Left forelimb (tissue), 1 donor: ENCODE measurements at regions not wholly inside any gene's neighbourhood (a gene's known extent, or its start where the extent isn't known, plus 50 kb on each side); places are given as distances from the start of the nearest gene placed in this dataset.

Experiments
- DNase-seq: peaks from one replicate; pipeline ENCODE4 v3.0.0-alpha.2; 2018; ENCODE audit warnings: low spot score

GRCh38 chr13:22497991-22498780 is 682.6 kb upstream of the SGCG start:
- no peak for DNase-seq

GRCh38 chr13:22499919-22500318 is 680.9 kb upstream of the SGCG start:
- DNase-seq: no peak

- no peak for DNase-seq
Observed at GRCh38 chr13:22505489-22505888, 675.3 kb upstream of the SGCG start.

GRCh38 chr13:22506096-22506691 is 674.6 kb upstream of the SGCG start:
- no peak for DNase-seq

- DNase-seq: no peak
Observed at GRCh38 chr13:22517544-22517943, 663.2 kb upstream of the SGCG start.

GRCh38 chr13:22536851-22537250 is 643.9 kb upstream of the SGCG start:
- no peak for DNase-seq

- no peak for DNase-seq
Observed at GRCh38 chr13:22538400-22538799, 642.4 kb upstream of the SGCG start.

- DNase-seq: no peak
Observed at GRCh38 chr13:22549126-22549525, 631.7 kb upstream of the SGCG start.

GRCh38 chr13:22561581-22561980 is 619.2 kb upstream of the SGCG start:
- DNase-seq: no peak

- DNase-seq: no peak
Observed at GRCh38 chr13:22562116-22562515, 618.7 kb upstream of the SGCG start.

GRCh38 chr13:22563272-22563671 is 617.5 kb upstream of the SGCG start:
- no peak for DNase-seq

- no peak for DNase-seq
Observed at GRCh38 chr13:22569811-22570210, 611.0 kb upstream of the SGCG start.

GRCh38 chr13:22589880-22590279 is 590.9 kb upstream of the SGCG start:
- DNase-seq: no peak

GRCh38 chr13:22592515-22592914 is 588.3 kb upstream of the SGCG start:
- DNase-seq: no peak

- no peak for DNase-seq
Observed at GRCh38 chr13:22594041-22594440, 586.7 kb upstream of the SGCG start.

- no peak for DNase-seq
Observed at GRCh38 chr13:22596171-22596863, 584.5 kb upstream of the SGCG start.

GRCh38 chr13:22599156-22599555 is 581.6 kb upstream of the SGCG start:
- DNase-seq: no peak

GRCh38 chr13:22618002-22618401 is 562.8 kb upstream of the SGCG start:
- no peak for DNase-seq

- DNase-seq: no peak
Observed at GRCh38 chr13:22625691-22626090, 555.1 kb upstream of the SGCG start.

GRCh38 chr13:22629374-22629773 is 551.4 kb upstream of the SGCG start:
- DNase-seq: no peak

- no peak for DNase-seq
Observed at GRCh38 chr13:22642088-22642487, 538.7 kb upstream of the SGCG start.

GRCh38 chr13:22644941-22645340 is 535.8 kb upstream of the SGCG start:
- no peak for DNase-seq

- no peak for DNase-seq
Observed at GRCh38 chr13:22647156-22647850, 533.5 kb upstream of the SGCG start.
